Parathyroid adenoma (tissue), 2 donors: ENCODE measurements at regions not wholly inside any gene's neighbourhood (a gene's known extent, or its start where the extent isn't known, plus 50 kb on each side); places are given as distances from the start of the nearest gene placed in this dataset.

Source experiments
- H2AFZ ChIP-seq: fragments of 300-600 bp; sonication (generic); one replicate; pipeline ENCODE4 v1.7.0; 2017; ENCODE audit warnings: antibody characterized with exemption, mild to moderate bottlenecking
- H3K27ac ChIP-seq: fragments of 300-600 bp; sonication (generic); one replicate; pipeline ENCODE4 v1.7.0; 2017
- H3K27me3 ChIP-seq: fragments of 300-600 bp; sonication (generic); one replicate; pipeline ENCODE4 v1.7.0; 2017; ENCODE audit warnings: low read length; ENCODE audit not compliant: control insufficient read depth, insufficient read depth
- H3K36me3 ChIP-seq: fragments of 300-600 bp; sonication (generic); one replicate; pipeline ENCODE4 v1.7.0; 2017; ENCODE audit warnings: low read length; ENCODE audit not compliant: control insufficient read depth, insufficient read depth
- H3K4me1 ChIP-seq: fragments of 300-600 bp; sonication (generic); one replicate; pipeline ENCODE4 v1.7.0; 2017; ENCODE audit warnings: control low read depth
- H3K4me2 ChIP-seq: fragments of 300-600 bp; sonication (generic); one replicate; pipeline ENCODE4 v1.7.0; 2017; ENCODE audit warnings: low read length
- H3K4me3 ChIP-seq: fragments of 300-600 bp; sonication (generic); one replicate; pipeline ENCODE4 v1.7.0; 2017; ENCODE audit warnings: low read depth, low read length
- H3K79me2 ChIP-seq: fragments of 300-600 bp; sonication (generic); one replicate; pipeline ENCODE4 v1.7.0; 2017; ENCODE audit warnings: control low read depth
- H3K9ac ChIP-seq: fragments of 300-600 bp; sonication (generic); one replicate; pipeline ENCODE4 v1.7.0; 2017; ENCODE audit warnings: mild to moderate bottlenecking
- H3K9me3 ChIP-seq: fragments of 300-600 bp; sonication (generic); one replicate; pipeline ENCODE4 v1.7.0; 2017; ENCODE audit warnings: low read length; ENCODE audit not compliant: control insufficient read depth
- TF ChIP-seq, protein P1 (sequence below): fragments of 300-600 bp; sonication (generic); IDR thresholded peaks from one replicate; pipeline ENCODE4 v1.7.0; 2017; ENCODE audit warnings: antibody characterized with exemption, mild to moderate bottlenecking
- donor health status: primary hyperparathyroidism.

DNA sequence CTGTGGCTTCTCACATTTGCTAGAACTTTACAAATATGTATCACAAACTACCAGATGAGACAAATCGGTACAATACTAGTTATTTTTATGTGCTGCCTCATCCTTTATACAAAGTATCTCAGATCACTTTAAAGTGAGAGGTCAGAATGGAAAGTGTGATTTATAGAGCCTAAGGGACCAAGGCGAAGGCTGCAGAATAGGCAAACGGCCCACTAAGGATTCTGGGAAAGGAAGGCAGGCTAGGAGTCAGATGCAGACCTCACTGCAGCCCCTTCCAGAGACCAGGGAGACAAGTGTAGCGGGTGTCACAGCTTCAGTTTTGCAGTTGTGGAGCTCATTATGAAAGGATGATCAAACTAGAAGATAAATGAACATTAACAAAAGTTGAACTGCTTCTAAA, 190.6 kb downstream of the HIBADH start:
- Histone ChIP-seq H3K36me3 (no peaks in the 10 kb centered on the region), H2AFZ (no peak overlapping the region), H3K4me1 (no peaks in the 10 kb centered on the region), H3K9me3 (no peaks in the 10 kb centered on the region), H3K4me2 (no peak overlapping the region), H3K4me3 (no peak overlapping the region), H3K27ac (no peak overlapping the region), H3K79me2 (no peaks in the 10 kb centered on the region), H3K9ac (no peak overlapping the region), H3K27me3 (no peaks in the 10 kb centered on the region)
- TF ChIP-seq, protein P1, sequence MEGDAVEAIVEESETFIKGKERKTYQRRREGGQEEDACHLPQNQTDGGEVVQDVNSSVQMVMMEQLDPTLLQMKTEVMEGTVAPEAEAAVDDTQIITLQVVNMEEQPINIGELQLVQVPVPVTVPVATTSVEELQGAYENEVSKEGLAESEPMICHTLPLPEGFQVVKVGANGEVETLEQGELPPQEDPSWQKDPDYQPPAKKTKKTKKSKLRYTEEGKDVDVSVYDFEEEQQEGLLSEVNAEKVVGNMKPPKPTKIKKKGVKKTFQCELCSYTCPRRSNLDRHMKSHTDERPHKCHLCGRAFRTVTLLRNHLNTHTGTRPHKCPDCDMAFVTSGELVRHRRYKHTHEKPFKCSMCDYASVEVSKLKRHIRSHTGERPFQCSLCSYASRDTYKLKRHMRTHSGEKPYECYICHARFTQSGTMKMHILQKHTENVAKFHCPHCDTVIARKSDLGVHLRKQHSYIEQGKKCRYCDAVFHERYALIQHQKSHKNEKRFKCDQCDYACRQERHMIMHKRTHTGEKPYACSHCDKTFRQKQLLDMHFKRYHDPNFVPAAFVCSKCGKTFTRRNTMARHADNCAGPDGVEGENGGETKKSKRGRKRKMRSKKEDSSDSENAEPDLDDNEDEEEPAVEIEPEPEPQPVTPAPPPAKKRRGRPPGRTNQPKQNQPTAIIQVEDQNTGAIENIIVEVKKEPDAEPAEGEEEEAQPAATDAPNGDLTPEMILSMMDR: no peak
